Bronchial epithelial cell (primary cell): ENCODE measurements at regions not wholly inside any gene's neighbourhood (a gene's known extent, or its start where the extent isn't known, plus 50 kb on each side); places are given as distances from the start of the nearest gene placed in this dataset.

ENCODE experiments used
- DNase-seq: peaks from one replicate; pipeline ENCODE4 v3.0.0-alpha.2; 2010; ENCODE audit warnings: low read depth
- FAIRE-seq: peaks from 2 replicates; lab custom pipeline; 2011; peaks lifted over from hg19 to GRCh38; lab: Jason Lieb, UNC
- H3K27me3 ChIP-seq: 2 replicates; pipeline ENCODE4 v1.5.1; 2011; ENCODE audit warnings: low read length; ENCODE audit not compliant: control insufficient read depth, insufficient read depth
- H3K36me3 ChIP-seq: 2 replicates; pipeline ENCODE4 v1.5.1; 2011; ENCODE audit warnings: low read length; ENCODE audit not compliant: control insufficient read depth, insufficient read depth
- H3K4me3 ChIP-seq: 2 replicates; pipeline ENCODE4 v1.5.1; 2011; ENCODE audit warnings: mild to moderate bottlenecking, low read depth, low read length, control low read depth
- CTCF ChIP-seq: IDR thresholded peaks from 2 replicates; pipeline ENCODE4 v1.5.1; 2011; ENCODE audit warnings: mild to moderate bottlenecking, moderate library complexity, low read length, control low read depth, inconsistent platforms; ENCODE audit not compliant: insufficient read depth, severe bottlenecking

- DNase-seq, result no peak
- Histone ChIP-seq H3K36me3 (no peaks in the 10 kb centered on the region), H3K4me3 (no peak overlapping the region), H3K27me3 (no peaks in the 10 kb centered on the region)
- TF ChIP-seq CTCF, result no peak
- FAIRE-seq, result no peak
Measured at GRCh38 chr13:74413482-74413881, 279.3 kb upstream of the KLF12 start.

GRCh38 chr13:74409551-74409950 lies 275.3 kb upstream of the KLF12 start:
- FAIRE-seq, result no peak

GRCh38 chr13:74406420-74406819 lies 272.2 kb upstream of the KLF12 start:
- Histone ChIP-seq H3K4me3 (no peak overlapping the region), H3K36me3 (no peaks in the 10 kb centered on the region), H3K27me3 (no peaks in the 10 kb centered on the region)
- no peak for DNase-seq
- TF ChIP-seq CTCF, result no peak
- FAIRE-seq, result no peak

More at GRCh38 chr13:74409551-74409950, 275.3 kb upstream of the KLF12 start:
- no peaks in the 10 kb centered on the region for H3K36me3 ChIP-seq
- H3K27me3 ChIP-seq, result no peaks in the 10 kb centered on the region
- DNase-seq, result no peak
- H3K4me3 ChIP-seq, result no peak overlapping the region
- no peak for TF ChIP-seq CTCF

GRCh38 chr13:74398599-74398998 lies 264.4 kb upstream of the KLF12 start:
- H3K4me3 ChIP-seq, result no peak overlapping the region
- H3K36me3 ChIP-seq, result no peaks in the 10 kb centered on the region
- H3K27me3 ChIP-seq, result no peaks in the 10 kb centered on the region
- no peak for TF ChIP-seq CTCF
- DNase-seq, result no peak
- FAIRE-seq, result no peak

- TF ChIP-seq CTCF, result no peak
- Histone ChIP-seq H3K36me3 (no peaks in the 10 kb centered on the region), H3K27me3 (no peaks in the 10 kb centered on the region), H3K4me3 (no peak overlapping the region)
- FAIRE-seq (no peak), DNase-seq (no peak)
Measured at GRCh38 chr13:74389056-74389455, 254.9 kb upstream of the KLF12 start.

- H3K36me3 ChIP-seq, result no peaks in the 10 kb centered on the region
- no peak overlapping the region for H3K4me3 ChIP-seq
- H3K27me3 ChIP-seq, result no peaks in the 10 kb centered on the region
- no peak for TF ChIP-seq CTCF
- FAIRE-seq (no peak), DNase-seq (no peak)
Measured at GRCh38 chr13:74388626-74389025, 254.4 kb upstream of the KLF12 start.
